Activated naive CD4-positive, alpha-beta T cell treated with anti-CD3 and anti-CD28 coated beads, Interleukin-2, amount 10 ng/mL, durations not matched to agents 7 days and 5 days (primary cell): ENCODE measurements at regions not wholly inside any gene's neighbourhood (a gene's known extent, or its start where the extent isn't known, plus 50 kb on each side); places are given as distances from the start of the nearest gene placed in this dataset.

Experiments used
- CTCF ChIA-PET: fragments of 350-600 bp; sonication (Branson Sonifier 250); formaldehyde crosslinking; loops from one replicate; lab custom pipeline; 2021; ENCODE audit warnings: antibody characterized with exemption; lab: Charles Lee
- DNase-seq: peaks from one replicate; pipeline ENCODE4 v3.0.0-alpha.2; 2020
- H3K27ac Mint-ChIP-seq: one replicate; pipeline ENCODE4 v1.8.0; 2021; ENCODE audit warnings: mild to moderate bottlenecking, moderate library complexity, mixed read lengths
- H3K27me3 Mint-ChIP-seq: one replicate; pipeline ENCODE4 v1.8.0; 2021; ENCODE audit warnings: mild to moderate bottlenecking, mixed read lengths
- H3K36me3 Mint-ChIP-seq: one replicate; pipeline ENCODE4 v1.8.0; 2021; ENCODE audit warnings: mixed read lengths
- H3K4me1 Mint-ChIP-seq: one replicate; pipeline ENCODE4 v1.8.0; 2021; ENCODE audit warnings: mixed read lengths
- H3K4me3 Mint-ChIP-seq: one replicate; pipeline ENCODE4 v1.8.0; 2021; ENCODE audit warnings: mild to moderate bottlenecking, moderate library complexity, mixed read lengths
- H3K9me3 Mint-ChIP-seq: one replicate; pipeline ENCODE4 v1.8.0; 2021; ENCODE audit warnings: mixed read lengths

DNA sequence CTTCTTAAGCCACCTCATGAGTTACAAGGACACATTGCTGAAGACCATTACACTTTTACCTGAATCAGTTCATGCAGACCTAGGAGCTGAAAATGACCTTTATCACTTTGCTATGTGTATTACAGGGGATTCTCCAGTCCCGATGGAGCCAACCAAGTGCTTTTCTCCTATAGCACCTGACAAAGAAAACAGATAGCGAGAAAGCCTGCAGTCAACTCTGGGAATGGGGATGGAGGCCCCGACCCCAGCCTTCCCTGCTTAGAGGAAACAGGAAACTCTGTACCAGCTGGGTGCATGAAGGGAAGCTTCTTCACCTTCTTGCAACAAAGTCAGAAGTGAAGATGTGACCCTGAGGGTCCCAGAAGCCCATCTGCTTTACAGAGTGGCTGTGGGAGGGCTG is 168.3 kb upstream of the SEMA6D start:
- H3K36me3 Mint-ChIP-seq, result no peaks in the 10 kb centered on the region
- no peak for DNase-seq
- H3K9me3 Mint-ChIP-seq, result no peaks in the 10 kb centered on the region
- H3K4me3 Mint-ChIP-seq, result no peak overlapping the region
- H3K27me3 Mint-ChIP-seq, result no peaks in the 10 kb centered on the region
- H3K27ac Mint-ChIP-seq, result no peak overlapping the region
- CTCF ChIA-PET, result no interaction called here
- no peaks in the 10 kb centered on the region for H3K4me1 Mint-ChIP-seq

DNA sequence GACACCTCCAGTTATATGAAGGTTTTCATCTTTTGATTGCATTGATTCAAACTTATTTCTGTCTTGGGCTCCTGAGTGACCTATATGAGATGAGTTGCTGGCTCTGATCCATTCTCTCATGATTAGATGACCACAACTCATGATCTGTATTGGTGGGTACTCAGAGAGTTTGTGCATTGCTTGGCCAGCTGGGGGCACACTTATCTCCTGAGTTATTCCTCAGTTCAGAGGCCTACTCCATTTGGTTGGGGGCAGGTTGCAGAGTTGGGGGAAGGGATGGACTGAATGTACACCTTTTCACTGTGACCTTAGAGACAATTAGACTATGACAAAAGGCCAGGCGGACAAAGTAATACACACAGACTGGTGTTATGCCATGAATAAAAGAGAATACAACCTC is 166.2 kb upstream of the SEMA6D start:
- H3K36me3 Mint-ChIP-seq, result no peaks in the 10 kb centered on the region

DNA sequence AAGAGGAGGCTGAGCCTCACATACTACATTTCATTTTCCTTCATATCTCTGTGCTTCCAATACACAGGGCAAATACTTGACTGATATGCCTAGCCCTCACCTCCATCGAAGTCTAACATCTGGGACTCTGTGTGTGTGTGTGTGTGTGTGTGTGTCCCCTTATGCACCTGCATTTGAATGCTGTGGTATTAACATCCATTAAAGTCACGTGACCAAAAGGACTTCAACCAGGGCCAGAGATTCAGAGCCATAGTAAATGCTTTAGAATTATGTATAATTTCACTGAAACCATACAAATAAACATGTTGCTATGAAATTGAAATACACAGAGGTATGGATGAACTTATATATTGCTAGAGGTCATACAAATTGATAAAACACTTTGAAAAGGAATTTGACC is 165.8 kb upstream of the SEMA6D start:
- CTCF ChIA-PET, result no interaction called here
- H3K9me3 Mint-ChIP-seq, result no peaks in the 10 kb centered on the region
- DNase-seq, result no peak
- H3K4me1 Mint-ChIP-seq, result no peaks in the 10 kb centered on the region
- no peak overlapping the region for H3K4me3 Mint-ChIP-seq
- H3K27me3 Mint-ChIP-seq, result no peaks in the 10 kb centered on the region
- no peaks in the 10 kb centered on the region for H3K36me3 Mint-ChIP-seq
- H3K27ac Mint-ChIP-seq, result no peak overlapping the region

More for the DNA sequence above, 166.2 kb upstream of the SEMA6D start:
- no peak overlapping the region for H3K4me3 Mint-ChIP-seq
- DNase-seq, result no peak
- no peaks in the 10 kb centered on the region for H3K4me1 Mint-ChIP-seq
- H3K27ac Mint-ChIP-seq, result no peak overlapping the region
- H3K27me3 Mint-ChIP-seq, result no peaks in the 10 kb centered on the region
- CTCF ChIA-PET, result no interaction called here
- no peaks in the 10 kb centered on the region for H3K9me3 Mint-ChIP-seq

DNA sequence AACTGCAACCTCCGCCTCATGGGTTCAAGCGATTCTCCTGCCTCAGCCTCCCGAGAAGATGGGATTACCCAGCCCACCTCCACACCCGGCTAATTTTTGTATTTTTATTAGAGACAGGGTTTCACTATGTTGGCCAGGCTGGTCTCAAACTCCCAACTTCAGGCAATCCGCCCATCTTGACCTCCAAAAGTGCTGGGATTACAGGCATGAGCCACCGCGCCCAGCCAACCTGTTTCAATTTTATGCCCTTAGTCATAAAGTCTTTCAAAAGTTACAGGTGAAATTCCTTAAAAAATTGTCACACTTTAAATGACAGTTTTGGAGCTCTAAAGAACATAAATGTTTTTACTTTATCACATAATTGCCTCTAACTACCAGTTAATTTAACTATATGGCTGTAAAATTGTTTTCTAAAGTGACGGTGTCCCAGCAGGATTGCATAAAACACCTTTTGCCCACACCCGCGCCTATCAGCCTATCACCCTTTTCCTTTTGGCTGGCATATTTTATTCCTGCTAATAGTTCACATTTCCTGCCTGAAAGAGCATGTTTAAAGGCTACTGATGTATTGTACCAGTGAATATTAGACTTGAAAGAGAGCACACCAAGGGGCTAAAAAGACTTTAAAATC is 164.2 kb upstream of the SEMA6D start:
- Mint-ChIP-seq H3K4me3 (no peak overlapping the region), H3K9me3 (peaks cover 3% of the 10 kb centered on the region)
- CTCF ChIA-PET, result no interaction called here

DNA sequence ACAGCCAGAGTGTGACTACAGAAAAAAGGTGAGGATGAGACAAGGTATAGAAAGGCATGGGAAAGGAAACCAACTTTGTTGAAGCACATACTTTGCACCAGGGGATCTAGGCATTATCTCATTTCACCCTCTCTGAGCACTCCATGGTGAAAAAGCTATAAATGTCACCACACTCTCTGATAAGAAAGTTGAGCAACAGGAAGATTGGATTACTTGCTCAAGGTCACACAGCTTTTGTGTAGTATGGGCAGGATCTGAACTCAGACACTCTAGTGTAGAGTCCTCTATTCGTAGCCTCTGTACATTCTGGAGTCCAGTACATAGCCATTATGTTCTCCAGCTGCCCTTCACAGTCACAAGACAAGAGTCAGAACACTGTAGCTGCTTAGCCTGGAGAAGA is 163.4 kb upstream of the SEMA6D start:
- Mint-ChIP-seq H3K9me3 (peaks cover 3% of the 10 kb centered on the region), H3K36me3 (no peaks in the 10 kb centered on the region), H3K27ac (no peak overlapping the region), H3K4me1 (no peaks in the 10 kb centered on the region), H3K27me3 (no peaks in the 10 kb centered on the region), H3K4me3 (no peak overlapping the region)
- CTCF ChIA-PET, result no interaction called here
- DNase-seq, result no peak

More for the DNA sequence above, 164.2 kb upstream of the SEMA6D start:
- Mint-ChIP-seq H3K36me3 (no peaks in the 10 kb centered on the region), H3K27me3 (no peaks in the 10 kb centered on the region), H3K4me1 (no peaks in the 10 kb centered on the region), H3K27ac (no peak overlapping the region)
- no peak for DNase-seq

DNA sequence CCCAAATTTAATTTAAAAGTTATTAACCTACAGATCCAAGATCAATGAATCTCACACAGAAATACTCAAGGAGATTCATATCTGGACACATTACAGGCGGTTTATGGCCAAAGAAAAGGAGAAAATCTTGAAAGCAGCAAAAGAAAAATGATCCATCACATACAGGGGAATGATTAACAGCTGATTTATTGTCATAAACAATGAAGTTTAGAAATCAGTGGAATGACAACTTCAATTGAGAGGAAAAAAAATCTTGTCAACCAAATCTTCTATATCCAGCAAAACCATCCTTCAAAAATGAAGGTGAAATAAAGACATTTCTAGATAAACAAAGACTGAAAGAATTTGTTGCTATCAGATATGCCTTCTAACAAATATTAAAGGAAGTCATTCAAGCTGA is 156.2 kb upstream of the SEMA6D start:
- Mint-ChIP-seq H3K4me1 (no peaks in the 10 kb centered on the region), H3K27me3 (no peaks in the 10 kb centered on the region), H3K36me3 (no peaks in the 10 kb centered on the region), H3K9me3 (peaks cover 7% of the 10 kb centered on the region), H3K4me3 (no peak overlapping the region), H3K27ac (no peak overlapping the region)
- DNase-seq, result no peak
- CTCF ChIA-PET, result no interaction called here

DNA sequence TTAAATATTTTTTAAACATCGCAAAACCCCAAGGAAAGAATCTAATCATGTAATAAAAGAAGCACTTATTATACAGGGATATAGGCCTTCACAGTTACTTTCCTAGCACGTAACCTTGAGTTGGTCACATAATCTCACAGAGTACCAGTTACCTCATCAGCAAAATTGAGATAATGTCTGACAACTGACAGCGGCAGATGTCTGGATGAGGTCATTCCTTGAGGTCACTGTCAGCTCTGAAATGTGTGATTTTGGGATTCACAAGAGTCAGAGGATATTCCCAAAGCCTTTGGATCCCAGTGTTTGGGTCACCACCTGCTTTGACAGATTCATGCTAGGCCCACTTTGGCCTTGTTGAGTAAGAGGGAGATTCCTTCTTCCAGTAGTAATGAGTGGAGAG is 151.4 kb upstream of the SEMA6D start:
- H3K4me3 Mint-ChIP-seq, result no peak overlapping the region
- H3K4me1 Mint-ChIP-seq, result no peaks in the 10 kb centered on the region
- CTCF ChIA-PET, result no interaction called here
- DNase-seq, result no peak
- H3K27ac Mint-ChIP-seq, result no peak overlapping the region
- H3K27me3 Mint-ChIP-seq, result no peaks in the 10 kb centered on the region
- peaks cover 1% of the 10 kb centered on the region for H3K9me3 Mint-ChIP-seq
- H3K36me3 Mint-ChIP-seq, result no peaks in the 10 kb centered on the region

DNA sequence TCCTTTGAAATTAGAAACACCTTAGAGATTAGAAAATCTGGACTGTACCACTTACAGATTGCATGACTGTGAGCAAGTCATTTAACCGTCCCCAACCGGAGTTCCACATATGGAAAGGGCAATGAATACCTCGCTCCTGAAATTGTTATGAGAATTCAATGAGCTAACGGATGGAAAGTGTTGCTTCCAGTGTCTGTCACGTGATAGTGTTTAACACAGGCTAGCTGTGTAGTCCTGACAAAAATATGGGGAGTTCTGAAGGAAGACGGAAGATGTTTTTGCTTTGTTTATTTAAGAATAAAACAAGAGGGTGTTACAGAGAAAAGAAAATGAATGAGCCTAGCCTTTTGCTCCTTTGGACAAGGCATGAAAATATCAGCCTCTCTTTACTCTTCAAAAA is 150.7 kb upstream of the SEMA6D start:
- no peak for DNase-seq
- Mint-ChIP-seq H3K9me3 (no peaks in the 10 kb centered on the region), H3K4me3 (no peak overlapping the region), H3K27ac (no peak overlapping the region), H3K36me3 (no peaks in the 10 kb centered on the region), H3K27me3 (no peaks in the 10 kb centered on the region), H3K4me1 (no peaks in the 10 kb centered on the region)
- CTCF ChIA-PET, result no interaction called here

DNA sequence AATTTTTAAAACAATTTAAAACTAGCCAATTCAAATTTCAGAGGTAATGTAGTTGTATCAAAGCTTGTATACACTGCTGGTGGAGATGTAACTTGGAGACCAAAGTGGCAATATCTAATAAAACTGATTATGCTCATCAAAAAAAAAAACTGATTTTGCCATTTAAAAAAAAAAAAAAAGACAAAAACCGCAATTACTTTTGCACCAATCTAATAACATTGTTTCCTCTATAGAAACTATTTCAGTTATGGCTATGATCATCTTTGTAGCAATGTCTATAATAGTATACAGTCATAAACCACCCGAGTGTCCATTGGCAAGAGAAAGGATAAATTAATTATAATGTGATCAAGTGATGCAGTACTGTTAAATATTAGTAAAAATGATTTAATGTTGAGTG is 149.3 kb upstream of the SEMA6D start:
- DNase-seq, result no peak
- H3K27me3 Mint-ChIP-seq, result no peaks in the 10 kb centered on the region
- CTCF ChIA-PET, result no interaction called here
- H3K4me3 Mint-ChIP-seq, result no peak overlapping the region
- H3K4me1 Mint-ChIP-seq, result no peaks in the 10 kb centered on the region
- H3K9me3 Mint-ChIP-seq, result no peaks in the 10 kb centered on the region
- no peaks in the 10 kb centered on the region for H3K36me3 Mint-ChIP-seq
- no peak overlapping the region for H3K27ac Mint-ChIP-seq

DNA sequence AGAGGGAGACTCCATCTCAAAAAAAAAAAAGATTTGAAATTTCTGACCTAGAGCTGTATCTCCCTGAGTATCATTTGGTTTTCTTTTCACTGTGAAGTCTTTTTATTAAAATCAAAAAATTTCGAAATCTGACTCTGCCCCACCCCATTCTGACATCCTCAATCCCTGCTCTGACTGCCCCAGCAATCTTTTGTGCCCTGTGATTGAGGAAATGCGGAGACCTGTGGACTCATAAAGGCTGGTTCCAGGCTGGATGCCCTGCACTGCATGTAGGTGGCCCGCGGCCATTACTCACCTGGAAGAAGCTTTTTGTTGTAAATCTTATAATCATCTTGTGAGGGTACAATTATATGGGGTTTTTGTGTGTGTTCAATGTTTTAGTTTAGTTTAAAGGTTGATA is 147.3 kb upstream of the SEMA6D start:
- H3K27me3 Mint-ChIP-seq, result no peaks in the 10 kb centered on the region
- no peaks in the 10 kb centered on the region for H3K4me1 Mint-ChIP-seq
- H3K4me3 Mint-ChIP-seq, result no peak overlapping the region
- no peaks in the 10 kb centered on the region for H3K36me3 Mint-ChIP-seq
- H3K27ac Mint-ChIP-seq, result no peak overlapping the region
- CTCF ChIA-PET, result no interaction called here
- DNase-seq, result no peak
- H3K9me3 Mint-ChIP-seq, result no peaks in the 10 kb centered on the region

DNA sequence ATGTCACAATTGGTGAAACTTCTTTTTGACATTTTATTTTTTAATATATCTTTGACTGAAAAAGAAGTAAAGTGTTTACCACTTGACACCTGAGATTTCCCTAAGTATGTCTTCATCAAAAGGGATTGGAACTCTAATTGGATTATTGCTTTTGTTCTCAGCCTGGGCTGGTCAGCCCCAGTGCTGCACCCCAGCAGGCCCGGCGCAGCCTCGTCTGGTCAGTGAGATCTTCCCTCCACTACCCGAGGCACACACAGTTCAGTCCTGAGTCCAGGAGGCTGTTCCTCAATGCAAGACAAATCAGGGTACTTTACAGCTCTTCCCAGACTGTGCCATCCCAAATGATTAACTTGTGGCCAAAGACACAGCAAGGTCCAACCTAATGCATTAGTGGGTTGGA is 146.9 kb upstream of the SEMA6D start:
- Mint-ChIP-seq H3K36me3 (no peaks in the 10 kb centered on the region), H3K9me3 (no peaks in the 10 kb centered on the region), H3K27ac (no peak overlapping the region), H3K4me1 (no peaks in the 10 kb centered on the region), H3K27me3 (no peaks in the 10 kb centered on the region), H3K4me3 (no peak overlapping the region)
- no peak for DNase-seq
- CTCF ChIA-PET, result no interaction called here

DNA sequence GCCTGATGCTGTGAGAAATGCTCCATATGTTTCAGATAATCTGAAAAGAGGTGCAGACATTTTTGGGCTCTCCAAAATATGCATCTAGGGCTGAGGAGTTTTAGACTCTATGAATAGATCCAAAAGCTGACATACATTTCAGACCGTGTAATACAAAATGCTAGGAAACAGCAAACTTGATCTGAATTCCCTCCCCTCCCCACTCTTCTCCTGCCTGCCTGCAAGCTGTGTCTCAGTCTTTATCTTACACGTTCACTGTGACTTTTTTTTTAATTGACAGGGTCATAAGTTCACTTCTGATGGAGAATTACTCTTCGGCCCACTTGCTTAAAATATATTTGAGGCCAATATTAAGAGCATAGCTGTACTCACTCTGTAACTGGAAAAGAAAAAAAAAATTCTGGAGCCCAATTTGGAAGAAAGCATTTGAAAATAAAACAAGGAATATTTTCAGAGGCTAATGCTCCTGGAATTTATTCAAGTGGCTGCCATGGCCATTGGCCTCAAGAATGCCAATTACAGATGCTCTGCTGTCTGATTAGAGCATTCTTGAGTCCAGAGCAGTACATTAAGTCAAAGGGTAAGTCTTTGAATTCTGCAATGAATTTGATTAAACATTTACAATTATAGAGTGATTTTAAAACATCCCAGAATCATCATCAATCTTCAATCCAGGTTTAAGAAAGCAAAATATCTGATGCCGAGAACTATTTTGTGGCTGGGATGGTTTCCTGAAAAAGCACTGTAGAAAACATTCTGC is 146.2 kb upstream of the SEMA6D start:
- H3K27ac Mint-ChIP-seq, result no peak overlapping the region
- H3K27me3 Mint-ChIP-seq, result no peaks in the 10 kb centered on the region
- H3K9me3 Mint-ChIP-seq, result no peaks in the 10 kb centered on the region
- CTCF ChIA-PET, result no interaction called here
- no peaks in the 10 kb centered on the region for H3K4me1 Mint-ChIP-seq
- no peaks in the 10 kb centered on the region for H3K36me3 Mint-ChIP-seq
- H3K4me3 Mint-ChIP-seq, result no peak overlapping the region
- DNase-seq, result no peak

DNA sequence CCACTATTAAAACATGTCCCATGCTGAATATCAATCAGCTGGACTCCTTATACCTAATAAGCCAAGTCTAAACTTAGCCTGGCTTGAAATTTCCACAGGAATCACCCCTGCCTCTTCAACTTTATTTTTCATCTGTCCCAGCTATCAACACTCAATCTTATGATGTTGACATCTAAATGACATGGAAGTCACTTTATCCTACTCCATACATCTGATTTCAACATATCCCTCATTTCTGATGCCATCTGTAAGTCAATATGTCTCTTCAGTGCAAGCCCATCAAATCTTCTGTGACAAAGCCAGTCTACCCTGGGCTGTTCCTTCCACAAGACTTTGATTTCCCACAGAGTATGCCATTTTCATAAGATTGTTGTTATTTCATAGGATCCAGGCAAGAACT is 143.6 kb upstream of the SEMA6D start:
- Mint-ChIP-seq H3K27ac (no peak overlapping the region), H3K36me3 (no peaks in the 10 kb centered on the region), H3K4me3 (no peak overlapping the region), H3K27me3 (no peaks in the 10 kb centered on the region), H3K9me3 (no peaks in the 10 kb centered on the region), H3K4me1 (no peaks in the 10 kb centered on the region)
- DNase-seq, result no peak
- CTCF ChIA-PET, result no interaction called here

DNA sequence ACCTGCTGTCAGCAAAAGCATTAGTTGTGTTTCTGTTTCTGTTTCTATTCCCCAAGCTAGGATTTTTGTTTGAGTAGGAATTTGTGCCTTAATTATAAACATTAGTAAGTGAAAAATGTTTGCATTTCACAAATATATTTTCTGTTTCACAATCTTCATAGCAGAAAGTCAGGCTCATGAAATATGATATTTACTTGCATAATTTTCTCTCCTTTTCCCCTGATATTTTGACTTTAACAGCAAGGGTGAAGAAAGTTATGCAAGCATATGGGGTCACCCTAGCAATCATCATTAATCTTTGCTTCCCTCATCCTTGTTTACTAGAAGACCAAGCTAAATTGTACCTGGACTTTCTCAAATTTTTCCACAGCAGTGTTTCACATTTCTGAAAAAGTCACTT is 140.3 kb upstream of the SEMA6D start:
- H3K27ac Mint-ChIP-seq, result no peak overlapping the region
- CTCF ChIA-PET, result no interaction called here
- H3K36me3 Mint-ChIP-seq, result no peaks in the 10 kb centered on the region
- DNase-seq, result no peak
- no peaks in the 10 kb centered on the region for H3K9me3 Mint-ChIP-seq
- no peaks in the 10 kb centered on the region for H3K4me1 Mint-ChIP-seq
- H3K27me3 Mint-ChIP-seq, result no peaks in the 10 kb centered on the region
- H3K4me3 Mint-ChIP-seq, result no peak overlapping the region

DNA sequence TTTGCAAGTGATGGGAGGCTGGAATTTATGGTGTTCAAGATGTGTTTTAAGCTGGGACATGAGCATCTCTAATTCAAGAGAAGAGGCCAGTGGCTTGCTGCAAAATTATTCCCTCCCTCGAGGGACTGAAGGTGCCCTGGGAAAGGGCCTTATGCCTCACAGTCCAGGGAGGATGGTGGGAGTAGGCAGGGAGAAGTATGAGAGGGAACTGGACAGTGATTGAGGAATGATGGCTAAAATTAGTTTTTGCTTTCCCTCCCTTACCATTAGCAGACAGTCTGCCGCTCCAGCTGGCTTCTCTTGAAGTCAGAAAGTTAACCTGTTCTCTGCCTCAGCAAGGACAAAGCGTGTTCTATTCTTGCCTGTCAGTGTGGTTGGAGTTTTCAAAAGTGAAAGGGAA is 139.8 kb upstream of the SEMA6D start:
- H3K4me1 Mint-ChIP-seq, result no peaks in the 10 kb centered on the region
- H3K36me3 Mint-ChIP-seq, result no peaks in the 10 kb centered on the region
- CTCF ChIA-PET, result no interaction called here
- H3K27ac Mint-ChIP-seq, result no peak overlapping the region
- no peak overlapping the region for H3K4me3 Mint-ChIP-seq
- H3K27me3 Mint-ChIP-seq, result no peaks in the 10 kb centered on the region
- DNase-seq, result no peak
- no peaks in the 10 kb centered on the region for H3K9me3 Mint-ChIP-seq
